Kidney epithelial cell (primary cell): ENCODE measurements at regions not wholly inside any gene's neighbourhood (a gene's known extent, or its start where the extent isn't known, plus 50 kb on each side); places are given as distances from the start of the nearest gene placed in this dataset.

Experiments
- DNase-seq: peaks from one replicate; pipeline ENCODE4 v3.0.0-alpha.2; 2010; ENCODE audit warnings: low read depth
- H3K27me3 ChIP-seq: 2 replicates; pipeline ENCODE4 v1.6.0; 2011; ENCODE audit warnings: low read length; ENCODE audit not compliant: control insufficient read depth, insufficient read depth
- H3K36me3 ChIP-seq: 2 replicates; pipeline ENCODE4 v1.5.1; 2011; ENCODE audit warnings: low read length; ENCODE audit not compliant: control insufficient read depth, insufficient read depth
- H3K4me3 ChIP-seq: 2 replicates; pipeline ENCODE4 v1.5.1; 2011; ENCODE audit warnings: low read depth, mild to moderate bottlenecking, control low read depth, low read length
- CTCF ChIP-seq: IDR thresholded peaks from 2 replicates; pipeline ENCODE4 v1.5.1; 2011; ENCODE audit warnings: mild to moderate bottlenecking, moderate library complexity, low read length, control low read depth, inconsistent platforms; ENCODE audit not compliant: insufficient read depth, poor library complexity, severe bottlenecking

- DNase-seq: no peak
- H3K4me3 ChIP-seq: no peak overlapping the region
- no peak for TF ChIP-seq CTCF
- H3K36me3 ChIP-seq: no peaks in the 10 kb centered on the region
- no peaks in the 10 kb centered on the region for H3K27me3 ChIP-seq
These were observed 59.8 kb downstream of the FOXD1 start for GRCh38 chr5:73388740-73389139.

GRCh38 chr5:73388306-73388684 lies 60.3 kb downstream of the FOXD1 start:
- Histone ChIP-seq H3K36me3 (no peaks in the 10 kb centered on the region), H3K27me3 (no peaks in the 10 kb centered on the region), H3K4me3 (no peak overlapping the region)
- no peak for DNase-seq
- TF ChIP-seq CTCF: no peak

DNA sequence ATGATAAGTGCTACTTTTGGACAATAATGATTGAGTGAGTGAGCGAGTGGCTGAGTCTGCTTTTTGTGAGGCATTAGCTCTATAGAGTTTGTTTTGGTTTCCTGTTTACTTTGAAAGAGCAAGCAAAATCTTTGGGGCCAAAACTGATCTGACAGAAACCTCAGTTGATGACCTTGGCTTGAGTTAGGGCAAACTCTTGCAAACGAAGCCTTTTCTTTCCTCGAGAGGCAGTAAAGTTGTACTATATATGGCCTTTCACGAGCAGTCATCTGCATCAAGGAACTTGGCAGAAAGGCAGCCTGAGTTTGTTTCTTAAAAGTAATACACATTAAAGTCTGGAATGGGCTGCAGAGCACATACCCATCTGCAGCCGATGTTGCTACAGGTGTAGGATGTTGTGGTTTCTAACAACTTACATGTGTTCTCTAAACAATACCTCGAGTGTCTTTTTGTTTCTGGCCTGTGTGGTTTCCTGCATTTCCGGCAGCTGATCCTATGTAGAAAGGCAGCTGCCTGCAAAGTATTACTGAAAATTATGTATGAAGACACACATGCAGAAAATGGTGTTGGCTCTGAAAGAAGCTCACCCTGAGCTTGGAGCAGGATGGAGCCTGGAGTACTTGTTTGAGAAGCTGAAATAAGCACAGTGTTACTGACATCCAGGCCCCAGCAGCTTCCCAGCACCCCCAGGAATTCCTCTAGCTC lies 60.8 kb downstream of the FOXD1 start:
- Histone ChIP-seq H3K36me3 (no peaks in the 10 kb centered on the region), H3K4me3 (no peak overlapping the region), H3K27me3 (no peaks in the 10 kb centered on the region)
- DNase-seq: no peak
- no peak for TF ChIP-seq CTCF

GRCh38 chr5:73387149-73387591 lies 61.4 kb downstream of the FOXD1 start:
- no peak for DNase-seq
- Histone ChIP-seq H3K27me3 (no peaks in the 10 kb centered on the region), H3K36me3 (no peaks in the 10 kb centered on the region), H3K4me3 (no peak overlapping the region)
- TF ChIP-seq CTCF: no peak

DNA sequence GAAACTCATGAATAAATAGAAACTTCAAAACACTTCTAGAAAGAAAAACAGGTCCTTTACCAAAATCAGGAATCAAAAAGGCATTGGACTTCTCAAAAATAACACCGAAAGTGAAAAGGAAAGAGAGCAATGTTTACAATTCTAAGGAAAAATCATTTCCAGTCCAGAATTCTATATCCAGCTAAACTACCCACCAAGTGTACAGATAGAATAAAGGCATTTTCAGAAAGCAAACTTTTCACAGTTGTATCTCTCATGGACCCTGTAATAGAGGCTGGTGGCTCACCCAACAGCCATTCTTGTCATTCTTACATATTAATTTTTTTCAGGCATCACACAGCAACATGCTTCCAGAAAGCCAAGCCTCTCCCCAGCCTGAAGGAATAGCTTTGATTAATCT lies 63.7 kb downstream of the FOXD1 start:
- TF ChIP-seq CTCF: no peak
- no peak for DNase-seq
- Histone ChIP-seq H3K4me3 (no peak overlapping the region), H3K27me3 (no peaks in the 10 kb centered on the region), H3K36me3 (no peaks in the 10 kb centered on the region)

DNA sequence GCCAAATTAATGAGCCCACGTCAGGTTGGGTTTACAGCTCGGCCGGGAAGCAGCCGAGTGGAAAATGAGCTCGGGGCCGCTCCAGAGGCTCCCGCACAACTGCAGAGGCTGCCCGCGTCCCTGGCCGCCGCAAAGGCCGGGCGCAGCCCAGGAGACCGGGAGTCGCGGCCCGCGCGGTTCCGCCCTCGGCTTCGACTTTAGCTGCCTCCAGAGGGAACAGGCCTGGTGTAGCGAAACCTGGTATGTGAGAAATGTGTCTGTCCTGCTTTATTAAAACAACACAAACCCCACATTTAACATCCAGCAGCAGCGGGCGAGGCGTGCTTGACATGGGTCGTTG lies 66.2 kb downstream of the FOXD1 start:
- Histone ChIP-seq H3K4me3 (no peak overlapping the region), H3K36me3 (no peaks in the 10 kb centered on the region), H3K27me3 (no peaks in the 10 kb centered on the region)
- TF ChIP-seq CTCF: no peak
- DNase-seq: no peak
